ENCODE measurements at regions not wholly inside any gene's neighbourhood (a gene's known extent, or its start where the extent isn't known, plus 50 kb on each side); places are given as distances from the start of the nearest gene placed in this dataset.

DNA sequence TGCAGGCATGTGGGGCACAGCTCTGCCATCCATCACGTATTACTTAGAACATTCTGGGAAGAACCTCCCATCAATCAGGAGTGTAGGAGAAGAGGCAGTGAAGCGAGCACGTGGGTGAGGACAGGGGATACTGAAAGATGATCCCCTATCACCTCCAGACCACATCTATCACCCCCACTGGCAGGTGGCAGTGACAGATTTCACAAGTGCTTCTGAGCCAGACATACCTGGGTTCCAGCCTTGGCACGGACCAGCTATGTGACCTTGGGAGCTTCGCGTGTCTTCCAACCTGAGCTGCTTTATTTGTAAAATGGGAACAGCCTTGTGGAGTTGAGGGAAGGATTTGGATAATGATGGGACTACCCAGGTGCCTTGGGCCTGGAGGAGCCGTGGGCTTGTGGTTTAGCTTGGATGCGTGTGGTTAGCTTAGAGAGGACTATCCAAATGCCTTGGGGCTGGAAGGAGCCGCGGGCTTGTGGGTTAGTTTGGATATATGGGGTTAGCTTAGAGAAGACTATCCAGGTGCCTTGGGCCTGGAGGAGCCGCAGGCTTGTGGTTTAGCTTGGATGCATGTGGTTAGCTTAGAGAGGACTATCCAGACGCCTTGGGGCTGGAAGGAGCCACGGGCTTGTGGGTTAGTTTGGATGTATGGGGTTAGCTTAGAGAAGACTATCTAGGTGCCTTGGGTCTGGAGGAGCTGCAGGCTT lies 206.4 kb downstream of the ENGASE start:
- no peak for DNase-seq (ENCODE audit: low read depth)

DNA sequence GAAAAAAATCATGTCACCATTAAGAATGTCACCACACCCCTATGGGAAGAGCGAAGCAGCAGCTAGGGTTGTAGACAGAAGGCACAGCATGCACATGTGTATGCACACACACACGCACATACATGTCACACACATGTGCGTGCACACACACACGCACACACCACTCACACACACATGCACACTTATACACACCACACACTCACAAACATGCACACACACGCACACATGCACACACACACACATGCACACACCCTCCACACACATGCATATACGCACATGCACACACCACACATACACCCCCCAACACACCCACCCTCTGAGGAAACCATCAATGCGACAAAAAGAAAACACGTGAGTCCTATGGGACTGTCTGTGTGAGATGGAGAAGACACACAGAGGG lies 205.4 kb downstream of the ENGASE start:
- no peak for DNase-seq (ENCODE audit: low read depth)

DNA sequence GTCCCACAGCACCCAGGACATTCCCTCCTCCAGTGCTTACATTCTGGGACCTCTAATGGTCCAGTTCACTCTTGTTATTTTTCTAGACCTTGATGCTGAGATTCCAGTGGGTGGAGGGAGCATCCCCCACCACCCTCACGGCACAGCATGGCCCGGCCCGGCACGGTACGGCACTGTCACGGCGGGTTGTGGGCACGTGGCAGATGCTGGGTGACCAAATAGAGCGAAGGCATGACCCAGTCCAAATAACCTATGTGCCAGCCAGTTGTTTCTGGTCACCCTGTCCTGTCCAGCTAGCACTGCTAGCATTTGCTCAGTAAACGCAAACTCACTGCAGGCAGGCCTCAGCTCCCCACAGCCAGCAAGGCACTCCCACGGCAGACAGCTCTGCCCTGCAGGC lies 204.7 kb downstream of the ENGASE start:
- DNase-seq (ENCODE audit: low read depth), result no peak

DNA sequence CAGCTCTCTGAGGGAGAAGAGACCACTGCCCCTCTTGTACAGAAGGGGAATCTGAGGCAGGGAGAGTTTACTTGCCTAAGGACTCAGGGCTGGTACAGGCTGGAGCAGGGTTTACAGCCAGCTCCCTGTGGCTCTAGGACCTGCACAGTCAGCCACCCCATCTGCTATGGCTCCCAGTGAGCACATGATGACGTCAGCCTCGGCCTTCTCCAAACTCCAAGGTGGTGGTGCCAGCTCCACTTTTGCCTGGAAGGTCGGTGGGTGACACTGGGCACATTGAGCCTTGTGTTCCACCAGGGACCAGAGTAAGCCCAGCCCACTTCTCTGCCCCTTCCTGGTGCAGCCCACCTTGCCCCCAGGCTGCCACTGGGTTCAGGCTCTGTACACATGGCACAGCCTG lies 202.2 kb downstream of the ENGASE start:
- DNase-seq (ENCODE audit: low read depth), result no peak

DNA sequence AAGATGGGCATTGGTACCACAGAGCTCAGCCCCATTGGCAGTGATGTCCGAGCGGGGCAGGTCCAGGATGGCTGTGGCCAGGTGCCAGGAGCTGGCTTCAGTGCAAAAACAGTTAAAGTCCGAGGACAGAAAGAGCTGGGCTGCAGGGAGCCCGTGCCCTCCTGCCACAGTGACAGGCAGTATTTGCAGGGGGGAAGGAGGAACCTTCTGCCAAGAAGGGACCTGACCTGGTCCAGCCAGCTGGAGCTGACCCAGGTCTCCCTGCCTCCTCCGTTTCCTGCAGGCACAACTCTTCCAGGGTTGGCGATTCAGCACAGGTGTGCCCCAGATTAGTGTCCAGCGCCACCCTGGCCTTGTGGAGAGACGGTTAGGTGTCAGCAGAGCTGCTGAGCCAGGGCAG lies 199.0 kb downstream of the ENGASE start:
- no peak for DNase-seq (ENCODE audit: low read depth)

DNA sequence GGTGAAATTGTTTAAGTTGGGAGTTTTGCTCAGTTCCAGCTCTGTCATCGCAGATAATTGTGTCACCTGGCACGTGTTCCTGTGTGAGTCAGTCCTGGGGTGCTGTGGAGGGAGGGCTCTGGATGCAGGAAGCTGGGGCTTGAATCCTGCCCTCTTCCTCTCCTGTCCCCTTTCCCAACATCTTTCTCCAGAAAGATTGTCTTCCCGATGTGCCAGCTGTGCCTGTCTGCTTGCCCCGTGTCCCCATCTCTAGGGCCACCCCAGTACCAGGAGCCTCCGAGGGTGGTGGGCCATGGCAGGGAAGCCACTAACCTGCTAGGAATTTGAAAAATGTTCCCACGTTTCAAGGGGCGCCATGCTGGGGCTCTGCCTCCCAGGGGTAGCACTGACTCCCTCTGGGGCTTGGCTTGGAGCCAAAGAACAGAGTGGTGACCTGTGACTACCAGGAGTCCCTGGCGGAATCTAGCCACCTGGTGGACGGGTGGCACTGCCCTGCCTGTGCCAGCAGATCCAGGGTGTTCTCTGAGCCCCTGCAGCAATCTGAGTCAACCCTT lies 198.1 kb downstream of the ENGASE start:
- DNase-seq (ENCODE audit: low read depth), result no peak

DNA sequence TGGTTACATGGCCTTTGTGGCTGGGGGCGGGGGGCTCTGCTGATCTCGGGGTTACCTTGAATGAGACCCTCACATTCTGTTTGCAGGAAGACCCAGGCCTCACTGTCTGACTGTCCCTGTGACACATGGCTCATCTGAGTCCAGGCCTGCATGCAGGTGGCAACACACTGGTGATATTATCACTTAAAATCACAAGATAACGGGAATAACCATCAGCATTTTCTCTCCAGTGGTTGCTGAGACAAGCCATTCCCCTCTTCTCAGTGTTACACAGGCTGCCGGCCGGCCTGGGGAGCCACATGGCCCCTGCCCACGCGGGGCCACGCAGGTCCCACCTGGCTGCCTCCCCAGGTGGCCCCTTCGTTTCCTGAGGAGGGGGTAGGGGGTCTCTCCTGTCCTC lies 197.6 kb downstream of the ENGASE start:
- no peak for DNase-seq (ENCODE audit: low read depth)

DNA sequence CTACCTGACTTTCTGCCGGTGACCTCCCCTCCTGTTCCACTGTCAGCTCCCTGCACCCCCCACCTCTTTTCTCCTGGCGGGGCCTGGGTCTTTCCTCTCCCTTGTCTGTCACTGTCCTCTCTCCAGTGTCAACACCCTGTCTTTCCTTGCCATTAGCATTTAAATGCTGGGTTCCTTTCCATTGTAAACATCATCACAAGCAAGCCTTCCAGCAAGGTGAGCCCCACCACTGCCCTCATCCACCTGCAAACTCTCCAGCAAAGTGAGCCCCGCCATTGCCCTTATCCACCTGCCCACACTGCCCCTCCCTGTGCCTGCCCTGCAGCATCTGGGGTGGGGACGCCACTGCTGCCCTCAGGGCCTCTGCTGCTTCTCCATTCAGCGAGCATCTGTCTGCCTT lies 195.0 kb downstream of the ENGASE start:
- DNase-seq (ENCODE audit: low read depth), result no peak

DNA sequence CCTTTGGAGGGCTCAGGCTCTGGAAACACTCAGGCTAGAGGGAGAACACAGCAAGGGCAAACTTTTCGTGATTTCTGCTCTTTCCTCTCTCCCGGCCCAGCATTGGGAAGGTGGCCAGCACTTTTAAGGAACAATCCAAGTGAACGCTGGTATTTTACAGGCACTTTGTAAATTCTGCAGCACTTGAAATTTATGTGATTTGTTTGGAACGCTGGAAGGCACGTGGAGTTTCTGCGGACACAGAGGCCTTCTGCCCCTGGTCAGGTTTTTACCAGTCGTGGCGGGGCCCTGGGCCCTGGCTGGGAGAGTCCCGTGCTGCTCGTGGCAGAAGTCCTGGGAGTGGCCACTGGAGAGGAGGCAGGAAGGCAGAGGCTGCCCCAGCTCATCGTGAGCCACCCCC lies 188.6 kb downstream of the ENGASE start:
- no peak for DNase-seq (ENCODE audit: low read depth)

DNA sequence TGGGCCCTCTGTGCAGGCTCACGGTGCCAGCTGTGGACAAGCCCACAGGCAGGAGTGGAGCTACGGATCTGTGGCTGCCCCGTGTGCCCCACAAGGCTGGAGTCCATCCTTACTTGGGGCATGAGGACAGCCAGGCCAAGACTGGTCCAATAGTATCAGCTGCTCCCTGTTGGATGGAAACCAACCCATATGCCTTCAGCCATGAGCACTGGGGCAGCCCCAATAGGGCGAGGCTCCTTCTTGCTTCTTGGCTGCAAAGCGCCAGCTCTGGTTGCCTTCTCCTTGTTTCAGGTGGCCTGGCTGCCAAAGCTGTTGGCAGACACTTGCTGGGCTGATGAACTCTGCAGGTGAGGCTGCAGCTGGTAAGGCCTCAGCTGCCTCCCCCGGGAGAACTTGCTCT lies 188.0 kb downstream of the ENGASE start:
- no peak for DNase-seq (ENCODE audit: low read depth)

DNA sequence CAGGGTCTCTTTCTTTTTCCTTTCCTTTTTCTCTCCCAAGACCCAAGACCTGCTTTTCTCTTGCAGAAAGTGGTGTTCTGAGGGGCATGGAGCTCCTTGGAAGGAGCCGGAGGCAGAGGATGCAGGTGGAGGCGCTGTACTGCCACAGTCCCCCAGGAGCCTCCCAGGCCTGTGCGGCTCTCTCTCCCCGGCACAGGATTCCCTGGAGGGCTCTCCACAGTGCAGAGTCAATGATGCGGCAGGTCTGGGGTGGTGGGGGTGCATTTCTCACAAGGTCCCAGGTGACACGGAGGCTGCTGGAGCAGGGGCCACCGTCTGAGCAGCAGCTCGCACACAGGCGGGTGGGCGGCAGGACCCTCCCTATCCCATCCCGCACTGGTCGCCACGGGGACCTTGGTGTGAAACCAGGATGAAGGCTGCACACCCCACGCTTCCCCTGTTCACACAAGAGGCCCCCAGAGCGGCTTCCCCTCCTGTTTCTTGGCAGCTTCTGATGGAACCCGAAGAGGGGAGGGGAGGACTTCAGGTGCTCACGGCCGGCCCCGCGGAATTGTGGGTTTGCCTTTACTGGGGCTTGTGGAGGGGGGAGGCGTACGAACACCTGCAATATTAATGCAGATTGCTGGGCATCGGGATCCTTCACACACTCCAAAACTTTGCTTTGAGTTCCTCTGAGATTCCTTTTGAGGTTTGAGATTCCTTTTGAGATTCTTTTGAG lies 186.9 kb downstream of the ENGASE start:
- no peak for DNase-seq (ENCODE audit: low read depth)

DNA sequence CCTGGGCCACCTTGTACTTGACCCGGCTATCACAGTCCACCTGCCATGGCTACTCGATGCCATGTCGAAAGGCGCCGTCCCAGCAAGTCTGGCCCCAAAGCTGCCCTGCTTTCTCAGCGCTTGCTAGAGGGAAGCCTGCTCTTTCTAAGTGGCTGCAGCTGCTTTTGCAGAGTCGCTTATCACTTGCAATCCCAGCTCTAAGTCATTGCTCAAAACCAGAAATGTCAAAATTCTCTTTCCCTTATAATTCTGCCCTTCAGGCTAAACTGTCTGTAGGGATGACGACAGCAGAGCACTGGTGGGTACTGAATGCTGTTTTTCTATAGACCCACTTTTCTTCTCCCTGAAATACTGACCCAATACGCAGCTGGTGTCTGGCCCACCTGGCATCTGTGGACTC lies 184.2 kb downstream of the ENGASE start:
- DNase-seq (ENCODE audit: low read depth), result no peak

DNA sequence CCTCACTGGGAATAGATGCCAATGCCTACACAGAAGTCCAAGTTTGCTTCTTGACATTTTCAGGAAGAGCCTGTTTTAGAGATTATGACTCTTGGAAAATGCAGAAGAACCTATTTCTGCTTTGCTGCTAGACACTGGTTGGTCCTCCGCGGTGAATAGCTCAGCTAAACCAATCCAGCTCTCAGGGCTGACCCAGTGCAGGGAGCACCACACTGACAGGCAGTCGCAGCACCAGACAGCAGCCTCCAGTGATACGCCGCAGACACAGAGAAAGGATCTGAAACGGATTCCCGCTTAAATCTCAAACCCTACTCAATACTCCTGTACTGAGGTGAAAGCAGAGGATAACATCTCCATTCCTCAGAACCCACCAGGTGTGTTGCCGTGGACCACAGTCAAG lies 183.4 kb downstream of the ENGASE start:
- DNase-seq (ENCODE audit: low read depth), result no peak

DNA sequence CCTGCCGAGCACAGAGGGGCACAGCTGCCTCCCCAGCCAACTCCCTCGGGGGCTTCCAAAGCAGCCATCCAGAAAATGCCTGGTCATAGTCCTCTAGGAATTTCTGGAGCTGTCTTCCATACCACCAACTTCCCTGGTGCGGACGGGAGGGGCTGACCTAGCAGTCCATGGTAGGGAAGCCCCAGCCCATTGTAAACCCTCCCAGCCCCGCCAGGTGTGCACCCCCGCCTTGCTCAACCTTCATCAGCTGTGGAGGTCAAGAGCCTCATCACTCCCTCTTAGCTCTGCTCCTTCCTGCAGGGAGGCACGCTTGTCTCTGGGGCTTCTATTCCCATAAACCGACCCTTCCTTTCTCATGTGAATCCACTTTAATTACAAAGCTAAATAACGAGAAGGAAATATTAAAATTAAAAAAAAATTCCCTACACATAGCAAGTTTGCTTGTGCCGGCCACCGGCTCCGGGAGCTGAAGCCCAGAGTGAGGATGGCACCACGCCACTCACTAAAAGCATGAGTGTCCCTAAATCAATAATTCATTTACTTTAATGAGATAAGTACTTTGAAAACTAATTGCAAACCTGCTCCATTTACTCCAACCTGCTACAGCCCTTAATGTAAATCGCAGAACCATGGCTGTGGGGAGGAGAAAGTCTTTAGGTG lies 181.4 kb downstream of the ENGASE start:
- no peak for DNase-seq (ENCODE audit: low read depth)

DNA sequence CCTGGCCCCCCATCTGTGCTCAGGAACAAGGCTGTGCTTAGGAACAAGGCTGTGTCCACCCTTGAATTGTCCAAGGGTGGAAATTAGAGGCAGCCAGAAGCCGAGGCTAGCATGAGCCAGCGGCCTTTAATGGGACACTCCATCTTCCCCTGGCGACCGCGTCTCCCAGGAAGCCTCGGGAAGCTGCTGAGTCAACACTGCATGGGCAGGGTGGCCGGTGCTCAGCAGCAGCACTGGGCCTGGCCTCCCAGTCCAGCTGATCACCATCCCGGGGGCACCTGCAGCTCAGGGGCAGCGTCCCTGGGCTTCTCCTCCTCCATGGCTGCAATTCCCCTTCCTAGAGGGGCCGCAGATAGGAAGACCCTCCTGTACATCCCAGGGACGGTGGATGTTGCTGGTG lies 180.8 kb downstream of the ENGASE start:
- no peak for DNase-seq (ENCODE audit: low read depth)

DNA sequence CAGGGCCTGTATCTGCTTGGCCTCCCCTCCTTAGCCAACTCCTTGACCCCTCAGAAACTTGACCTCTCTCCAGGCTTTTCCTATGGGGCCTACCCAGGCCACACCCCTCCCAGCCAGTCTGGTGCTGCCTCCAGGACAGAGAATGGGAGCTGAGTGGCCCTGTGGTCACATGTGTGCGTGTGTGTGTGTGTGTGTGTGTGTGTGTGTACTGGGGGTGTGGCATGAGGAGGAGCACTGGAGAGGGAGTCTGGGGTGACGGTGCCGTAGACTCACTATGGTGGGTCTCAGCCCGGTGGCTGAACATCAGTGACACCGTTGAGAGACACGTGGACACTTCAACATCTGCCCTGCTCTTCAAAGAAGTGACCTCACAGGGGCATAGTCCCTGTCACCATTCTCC lies 180.4 kb downstream of the ENGASE start:
- DNase-seq (ENCODE audit: low read depth), result no peak

DNA sequence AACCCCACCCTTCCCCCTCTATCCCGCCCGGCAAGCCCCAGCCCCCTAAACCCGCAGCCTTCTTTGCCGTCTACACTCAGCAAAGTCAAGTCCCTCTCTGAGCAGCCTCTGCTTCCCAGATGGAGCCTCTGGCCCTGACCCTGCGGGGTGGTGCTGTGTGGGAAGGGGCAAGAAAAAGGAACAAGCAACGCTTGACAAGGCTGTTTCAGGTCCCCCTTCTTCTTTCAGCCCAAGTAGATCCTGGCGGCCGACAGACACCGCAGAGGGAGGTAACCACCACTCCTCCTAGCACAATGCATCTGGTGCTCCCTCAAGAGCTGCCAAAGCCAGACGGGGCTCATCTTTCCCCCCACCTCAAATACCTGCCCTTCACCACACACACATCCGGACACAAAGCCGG lies 178.3 kb downstream of the ENGASE start:
- no peak for DNase-seq (ENCODE audit: low read depth)

DNA sequence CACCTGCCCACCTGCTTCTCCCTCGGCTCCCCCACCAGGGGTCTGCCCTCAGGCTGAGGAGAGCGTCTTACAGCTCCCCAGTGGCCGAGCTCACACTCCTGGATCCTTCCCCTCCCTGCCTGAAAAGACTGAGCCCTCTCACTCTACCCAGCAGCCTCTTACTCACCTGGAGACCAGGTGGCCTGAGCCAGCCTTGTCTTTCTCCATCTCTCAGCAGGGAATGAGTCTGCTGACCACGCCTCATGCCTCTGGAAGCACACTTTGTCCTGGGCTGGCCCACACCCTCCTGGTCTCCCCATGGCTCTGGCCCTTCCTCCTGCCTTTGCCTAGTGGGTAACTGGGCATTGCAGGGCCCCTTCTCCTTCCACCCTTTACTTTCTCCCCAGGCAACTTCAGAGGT lies 177.2 kb downstream of the ENGASE start:
- no peak for DNase-seq (ENCODE audit: low read depth)

DNA sequence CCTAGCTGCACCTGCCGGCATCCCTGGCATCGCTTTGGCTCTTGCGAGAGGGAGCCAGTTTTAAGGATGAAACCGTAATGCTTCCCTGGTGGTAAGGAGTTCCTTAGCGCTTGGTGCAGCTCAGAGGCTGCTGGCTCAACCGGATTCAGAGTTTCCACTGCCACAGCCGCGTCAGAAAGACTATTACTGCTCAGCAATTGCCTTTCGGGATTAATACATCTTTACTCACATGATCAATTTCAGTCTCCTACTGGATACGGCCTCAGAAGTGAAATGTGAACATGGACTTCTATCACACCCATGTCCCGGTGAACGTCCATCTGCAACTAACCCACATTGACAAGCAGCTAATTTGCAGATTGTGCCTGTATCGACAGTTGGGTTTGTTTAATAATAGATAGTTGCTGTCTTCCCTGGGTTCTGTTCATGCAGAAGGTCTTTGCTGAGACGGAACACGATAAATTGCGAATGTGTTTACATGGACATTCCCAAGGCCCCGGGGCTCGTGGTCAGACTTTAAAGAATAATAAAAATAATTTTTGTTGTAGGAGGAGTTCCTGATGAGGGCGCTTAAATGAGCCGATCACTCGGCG lies 175.4 kb downstream of the ENGASE start:
- no peak for DNase-seq (ENCODE audit: low read depth)

DNA sequence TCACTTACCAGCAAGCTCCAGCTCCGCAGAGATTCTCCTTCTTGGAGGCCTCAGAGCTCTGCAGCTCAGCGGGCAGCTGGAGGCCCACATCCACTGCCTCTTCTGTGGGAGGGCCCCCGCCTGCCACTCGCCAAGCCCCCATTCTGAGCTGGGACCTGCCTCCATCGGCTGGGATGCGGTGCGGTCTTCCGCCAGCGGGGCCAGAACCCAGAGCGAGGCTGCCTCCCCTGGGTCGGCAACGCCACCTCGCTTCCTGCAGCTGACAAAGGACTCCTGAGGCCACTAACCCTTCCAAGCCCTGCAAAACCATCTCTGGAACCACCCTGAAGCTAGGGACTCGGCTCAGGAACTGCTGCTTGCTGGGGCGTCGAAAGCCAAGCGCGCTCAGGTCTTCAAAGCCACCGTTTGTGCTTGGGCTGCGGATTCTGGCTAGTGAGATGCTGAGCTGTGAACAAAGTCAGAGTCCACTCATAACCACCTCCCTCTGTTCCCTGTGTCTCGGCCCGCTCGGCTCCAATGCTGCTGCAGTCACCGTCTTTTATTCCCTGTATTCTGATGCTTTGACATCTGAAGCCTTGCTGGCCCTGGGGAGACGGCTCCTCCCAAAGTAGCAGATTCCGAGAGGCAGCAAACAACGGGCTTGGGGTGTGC lies 174.3 kb downstream of the ENGASE start:
- no peak for DNase-seq (ENCODE audit: low read depth)

DNA sequence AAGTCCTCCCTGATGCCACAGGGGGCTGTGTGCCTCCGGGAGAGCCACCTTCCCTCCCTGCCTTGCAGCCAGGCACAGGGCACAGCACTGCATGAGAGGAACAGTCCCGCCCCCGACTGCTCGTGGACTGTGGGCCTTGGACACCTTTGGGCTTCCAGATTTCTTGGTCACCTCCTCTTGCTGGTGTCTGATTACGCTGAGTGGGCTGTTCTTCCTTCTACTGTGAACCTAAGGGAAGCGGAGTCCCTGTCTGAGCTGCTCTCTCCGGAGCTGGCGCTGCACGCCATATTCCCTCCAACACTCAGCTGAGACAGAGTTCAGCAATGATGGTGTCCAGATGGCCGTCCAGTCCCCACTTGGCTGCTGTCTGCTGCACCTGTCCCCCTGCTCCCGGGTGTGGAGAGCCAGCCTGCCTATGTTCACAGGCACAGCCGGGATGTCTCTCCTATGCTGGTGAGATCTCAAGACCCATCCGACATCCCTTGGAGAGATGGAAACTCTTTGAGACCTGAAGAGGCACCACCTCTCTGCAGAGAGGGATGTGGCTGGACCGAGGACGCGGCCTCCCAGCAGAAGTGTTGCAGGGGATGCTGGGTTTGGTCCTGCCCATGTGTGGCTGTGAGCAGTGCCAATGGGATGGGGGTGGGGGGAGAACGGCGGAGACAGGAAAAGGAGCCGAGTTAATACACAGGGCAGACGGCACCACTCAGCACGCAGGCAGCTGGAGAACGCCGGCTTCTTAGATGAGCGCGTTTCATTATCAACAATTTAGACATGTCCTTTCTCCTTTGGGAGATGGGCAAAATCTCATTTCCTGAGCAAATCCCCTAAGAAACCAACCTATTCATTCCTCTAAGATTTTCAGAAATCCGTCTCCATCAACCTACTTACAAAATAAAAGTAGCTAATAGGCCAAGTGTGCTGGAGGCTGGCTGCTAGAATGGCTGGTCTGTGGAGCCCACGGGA lies 171.9 kb downstream of the ENGASE start:
- no peak for DNase-seq (ENCODE audit: low read depth)

All from activated T-helper 1 cell treated with Interleukin-2 at 50 U/mL for 16 hours (primary cell).